HG03045 (cell line): ENCODE measurements at regions not wholly inside any gene's neighbourhood (a gene's known extent, or its start where the extent isn't known, plus 50 kb on each side); places are given as distances from the start of the nearest gene placed in this dataset.
"Not testable (repeated sequence)": the region's sequence is repeated elsewhere in the genome, so short reads cannot be mapped to it uniquely, and the experiment has no call there.

Experiments used
- ATAC-seq: cut with Tn5 transposase; IDR thresholded peaks from one replicate; pipeline ENCODE4 v1.9.1; 2021; ENCODE audit warnings: mild to moderate bottlenecking, moderate library complexity; ENCODE audit not compliant: unreplicated experiment

DNA sequence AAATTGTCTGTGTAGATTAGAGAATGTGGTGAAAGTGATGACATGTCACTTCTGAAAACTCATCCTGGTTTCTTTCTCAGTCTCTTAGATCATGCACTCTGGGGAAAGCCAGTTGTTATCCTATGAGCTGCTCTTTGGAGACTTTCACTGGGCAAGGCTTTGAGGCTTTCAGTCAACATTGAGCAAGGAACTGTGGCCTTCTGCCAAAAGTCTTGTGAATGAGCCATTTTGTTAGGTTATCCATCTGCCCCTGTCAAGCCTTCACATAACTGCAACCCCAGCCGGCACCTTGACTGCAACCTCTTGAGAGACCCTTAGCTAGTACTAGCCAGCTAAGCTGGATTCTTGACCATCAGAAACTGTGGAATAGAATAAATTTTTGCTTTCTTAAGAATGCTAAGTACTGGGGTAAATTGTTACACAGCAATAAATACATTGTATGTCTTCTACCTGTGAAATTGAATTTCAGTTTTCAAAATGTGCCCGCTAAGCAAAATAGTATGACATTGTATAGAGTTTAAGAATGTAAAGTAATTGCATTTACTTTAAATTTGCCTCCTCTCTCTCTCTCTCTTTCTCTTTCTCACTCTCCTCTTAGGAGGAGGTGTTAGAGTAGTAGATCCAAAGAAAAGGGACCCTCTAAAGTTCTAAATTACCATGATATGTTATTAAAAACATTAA, 1273.0 kb downstream of the RAPGEF2 start:
- no peak for ATAC-seq

DNA sequence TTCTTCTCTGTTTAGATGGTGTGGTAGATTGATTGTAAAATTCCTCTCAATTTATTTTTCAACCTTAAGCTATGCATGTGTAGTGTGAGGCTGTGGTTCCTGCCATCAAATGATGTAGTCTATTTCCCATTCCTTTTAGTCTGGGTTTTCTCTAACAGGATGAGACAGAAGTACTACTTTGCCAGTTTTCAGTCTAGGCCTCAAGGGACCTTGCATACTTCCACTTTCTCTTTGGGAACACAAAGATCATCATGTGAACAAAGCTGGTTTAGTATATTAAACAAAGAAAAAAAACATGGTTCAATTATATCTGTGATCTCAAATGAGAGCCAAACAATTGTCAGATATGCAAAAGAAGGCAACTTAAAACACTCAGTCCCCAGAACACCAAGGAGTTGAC, 1284.0 kb downstream of the RAPGEF2 start:
- ATAC-seq: no peak

GRCh38 chr4:160399826-160400225, 1296.9 kb downstream of the RAPGEF2 start:
- no peak for ATAC-seq

DNA sequence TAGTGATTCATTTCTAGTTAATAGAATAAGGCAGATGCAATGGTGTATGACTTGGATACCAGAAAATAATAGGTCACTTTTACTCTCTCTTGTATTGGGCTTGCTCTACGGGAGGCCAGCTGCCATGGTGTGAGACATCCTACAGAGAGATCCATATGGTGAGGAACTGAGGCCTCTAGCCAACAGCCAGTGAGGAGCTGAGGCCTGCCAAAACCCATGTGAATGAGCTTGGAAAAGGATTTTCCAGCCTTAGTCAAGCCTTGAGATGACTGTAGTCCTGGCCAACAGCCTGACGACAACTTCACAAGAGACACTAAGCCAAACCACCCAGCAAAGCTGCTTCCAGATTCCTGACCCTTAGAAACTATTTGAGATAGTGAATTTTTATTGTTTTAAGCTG, 1300.2 kb downstream of the RAPGEF2 start:
- no peak for ATAC-seq

- ATAC-seq: no peak
These were observed 1303.5 kb downstream of the RAPGEF2 start for GRCh38 chr4:160406263-160406825.

DNA sequence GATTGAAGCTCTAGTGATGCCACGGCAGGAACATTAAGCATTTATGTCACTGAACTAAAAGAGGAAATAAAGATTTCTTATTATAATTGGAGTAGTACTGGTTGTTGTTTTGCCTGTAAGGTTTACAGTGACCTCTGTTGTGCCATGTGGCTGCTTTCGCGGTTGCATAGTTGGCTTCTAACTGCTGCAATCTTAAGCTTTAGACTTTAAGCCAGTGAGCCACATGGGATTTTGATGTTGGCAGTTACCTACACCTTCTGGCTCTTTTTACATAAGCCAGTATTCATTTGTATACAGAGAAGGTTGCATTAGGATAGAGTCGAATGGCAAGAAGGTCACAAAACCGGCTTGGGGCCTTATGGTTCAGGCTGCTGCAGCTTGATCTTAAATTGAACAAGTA, 1311.6 kb downstream of the RAPGEF2 start:
- ATAC-seq: no peak

DNA sequence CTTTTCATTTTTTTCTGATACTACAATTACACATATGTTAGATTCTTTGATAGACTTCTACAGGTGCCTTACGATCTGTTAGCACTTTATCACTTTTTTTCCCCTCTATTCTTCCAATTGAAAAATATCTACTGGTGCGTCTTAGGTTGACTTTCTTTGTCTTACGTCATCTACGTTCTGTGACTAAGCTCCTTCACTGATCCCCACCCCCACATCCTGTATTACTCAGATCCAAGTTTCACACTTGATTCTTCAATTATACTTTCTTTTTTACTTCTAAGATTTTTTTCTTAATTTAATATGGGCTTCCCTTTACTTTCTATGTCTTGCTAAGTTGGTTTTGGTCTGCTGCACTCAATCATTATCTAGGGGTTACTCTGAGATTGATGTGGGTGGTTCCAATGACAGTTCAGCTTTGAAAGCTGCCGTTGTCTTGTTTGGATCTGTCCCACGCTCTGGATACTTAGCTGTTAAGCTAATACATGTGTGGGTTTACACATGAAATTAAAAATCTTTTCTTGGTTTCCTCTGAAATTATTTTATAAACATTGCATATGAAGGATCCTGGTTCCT, 1321.1 kb downstream of the RAPGEF2 start:
- no peak for ATAC-seq

DNA sequence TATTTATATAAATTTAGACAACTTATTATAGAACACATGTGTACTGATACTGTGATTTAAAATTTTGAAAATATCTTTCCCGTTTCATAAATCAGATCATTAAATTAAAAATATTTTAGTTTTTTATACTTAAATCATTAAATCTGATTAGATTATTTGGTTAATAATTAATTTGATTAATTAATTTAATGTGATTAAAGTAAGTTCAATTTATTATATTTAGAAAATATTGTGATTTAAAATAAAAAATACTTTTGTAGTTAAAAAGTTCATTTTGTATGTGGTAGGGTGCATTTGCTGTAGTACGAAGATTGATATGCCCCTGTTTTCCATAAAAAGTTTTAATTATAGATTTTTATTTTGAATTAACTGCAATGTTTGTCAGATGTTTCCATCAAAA, 1323.4 kb downstream of the RAPGEF2 start:
- no peak for ATAC-seq

- ATAC-seq: no peak
These were observed 1348.0 kb downstream of the RAPGEF2 start for GRCh38 chr4:160450876-160451275.

DNA sequence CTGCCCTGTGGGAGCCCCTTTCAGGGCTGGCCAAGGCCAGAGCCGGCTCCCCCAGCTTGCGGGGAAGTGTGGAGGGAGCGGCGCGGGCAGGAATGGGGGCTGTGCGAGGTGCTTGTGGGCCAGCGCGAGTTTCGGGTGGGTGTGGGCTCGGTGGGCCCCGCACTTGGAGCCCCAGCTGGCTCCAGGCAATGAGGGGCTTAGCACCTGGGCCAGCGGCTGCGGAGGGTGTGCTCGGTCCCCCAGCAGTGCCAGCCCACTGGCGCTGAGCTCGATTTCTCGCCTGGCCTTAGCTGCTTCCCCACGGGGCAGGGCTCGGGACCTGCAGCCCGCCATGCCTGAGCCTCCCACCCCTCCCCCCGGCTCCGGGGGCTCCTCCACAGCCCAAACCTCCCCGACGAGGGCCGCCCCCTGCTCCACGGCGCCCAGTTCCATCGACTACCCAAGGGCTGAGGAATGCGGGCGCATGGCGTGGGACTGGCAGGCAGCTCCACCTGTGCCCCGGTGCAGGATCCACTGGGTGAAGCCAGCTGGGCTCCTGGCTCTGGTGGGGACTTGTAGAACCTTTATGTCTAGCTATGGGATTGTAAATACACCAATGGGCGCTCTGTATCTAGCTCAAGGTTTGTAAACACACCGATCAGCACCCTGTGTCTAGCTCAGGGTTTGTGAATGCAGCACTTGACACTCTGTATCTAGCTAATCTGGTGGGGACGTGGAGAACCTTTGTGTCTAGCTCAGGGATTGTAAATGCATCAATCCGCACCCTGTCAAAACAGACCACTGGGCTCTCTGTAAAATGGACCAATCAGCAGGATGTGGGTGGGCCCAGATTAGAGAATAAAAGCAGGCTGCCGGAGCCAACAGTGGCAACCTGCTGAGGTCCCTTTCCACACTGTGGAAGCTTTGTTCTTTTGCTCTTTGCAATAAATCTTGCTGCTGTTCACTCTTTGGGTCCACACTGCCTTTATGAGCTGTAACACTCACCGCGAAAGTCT, 1379.1 kb downstream of the RAPGEF2 start:
- ATAC-seq: not testable (repeated sequence)

DNA sequence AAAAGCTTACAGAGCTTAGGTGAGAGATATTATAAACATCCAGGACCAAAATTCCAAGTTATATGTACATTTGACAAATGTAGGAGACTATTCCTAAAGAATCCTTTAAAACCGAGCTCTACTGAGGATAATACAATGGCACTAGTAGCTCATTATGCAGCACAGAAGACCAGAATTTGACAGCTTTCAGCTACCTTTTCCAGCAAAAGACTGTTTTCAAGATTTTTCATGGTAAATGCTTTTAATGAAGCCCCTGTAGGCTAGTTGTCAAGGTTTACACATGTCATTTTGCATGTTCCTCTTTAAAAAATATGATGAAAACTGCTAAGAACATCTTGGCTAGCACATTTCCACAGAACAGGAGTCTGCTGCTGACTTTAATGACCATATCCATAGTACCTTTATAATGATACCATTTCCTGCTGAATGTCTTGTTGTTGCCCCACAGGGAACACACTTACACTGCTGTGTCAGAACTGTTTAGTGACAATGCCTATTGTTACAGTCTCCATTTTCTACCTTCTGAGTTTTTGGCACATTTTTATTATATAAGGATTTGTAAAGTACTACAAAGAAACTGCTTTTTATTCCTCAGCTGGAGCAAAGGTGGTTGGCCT, 1382.3 kb downstream of the RAPGEF2 start:
- no peak for ATAC-seq

GRCh38 chr4:160492181-160492580, 1389.3 kb downstream of the RAPGEF2 start:
- no peak for ATAC-seq

DNA sequence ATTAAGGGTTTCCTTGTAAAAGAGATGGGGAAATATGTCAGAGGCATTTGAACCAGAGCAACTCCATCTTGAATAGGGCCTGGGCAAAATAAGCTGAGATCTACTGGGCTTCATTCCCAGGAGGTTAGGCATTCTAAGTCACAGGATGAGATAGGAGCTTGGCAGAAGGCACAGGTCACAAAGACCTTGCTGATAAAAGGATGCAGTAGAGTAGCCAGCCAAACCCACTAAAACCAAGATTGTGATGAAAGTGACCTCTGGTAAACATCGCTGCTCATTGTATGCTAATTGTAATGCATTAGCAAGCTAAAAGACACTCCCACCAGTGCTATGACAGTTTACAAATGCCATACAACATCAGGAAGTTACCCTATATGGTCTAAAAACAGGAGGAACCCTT, 1390.3 kb downstream of the RAPGEF2 start:
- ATAC-seq: no peak

DNA sequence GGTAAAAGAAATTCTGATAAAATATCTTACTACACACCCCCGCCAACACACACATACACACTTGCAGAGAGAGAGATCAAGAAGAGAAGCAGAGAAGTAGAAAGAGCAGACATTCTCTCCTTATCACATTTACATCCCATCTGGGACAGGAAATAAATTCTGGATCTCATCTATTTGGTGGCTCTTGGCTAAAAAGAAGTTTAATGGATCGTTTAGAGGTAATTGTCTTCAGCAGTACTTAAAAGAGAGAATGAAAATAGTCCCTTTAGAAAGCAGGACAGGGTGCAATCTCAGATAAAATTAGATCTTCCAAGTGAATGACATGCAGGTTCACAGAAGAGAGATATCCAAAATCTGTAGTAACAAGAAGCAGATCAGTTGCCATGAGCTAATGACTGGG, 1392.5 kb downstream of the RAPGEF2 start:
- ATAC-seq: no peak

DNA sequence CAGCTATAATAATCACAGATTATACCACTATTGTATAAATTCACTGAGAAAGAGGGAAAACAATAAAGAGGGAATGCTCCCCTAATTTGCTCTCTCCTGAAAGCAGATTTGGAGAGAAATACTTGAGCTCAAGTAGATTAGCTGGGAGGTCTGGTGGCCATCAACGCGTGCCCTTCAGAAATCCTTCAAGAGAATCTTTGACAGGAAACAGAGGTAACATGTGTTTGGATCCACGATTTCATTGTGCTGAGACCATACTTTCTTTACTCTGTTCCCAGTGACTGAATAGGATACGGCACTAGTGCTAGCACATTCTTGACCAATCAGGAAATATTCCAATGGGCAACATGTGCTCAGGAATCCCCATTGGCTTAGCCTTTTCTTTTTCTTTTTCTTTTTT, 1395.3 kb downstream of the RAPGEF2 start:
- ATAC-seq: no peak

DNA sequence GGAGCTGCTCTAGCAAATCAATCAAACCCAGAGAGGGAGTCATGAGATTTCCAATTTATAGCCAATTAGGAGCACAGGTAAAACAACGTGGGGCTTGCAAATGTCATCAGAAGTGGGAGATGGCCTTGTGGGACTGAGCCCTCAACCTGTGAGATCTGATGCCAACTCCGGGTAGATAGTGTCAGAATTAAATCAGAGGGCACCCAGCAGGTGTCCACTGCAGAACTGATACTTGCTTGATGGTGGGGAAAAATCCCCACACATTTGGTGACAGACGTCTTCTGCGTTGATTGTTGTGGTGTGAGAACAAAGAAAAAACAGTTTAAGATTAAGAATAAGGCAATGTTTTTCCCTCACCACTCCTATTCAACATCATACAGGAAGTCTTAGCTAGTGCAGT, 1402.8 kb downstream of the RAPGEF2 start:
- no peak for ATAC-seq

DNA sequence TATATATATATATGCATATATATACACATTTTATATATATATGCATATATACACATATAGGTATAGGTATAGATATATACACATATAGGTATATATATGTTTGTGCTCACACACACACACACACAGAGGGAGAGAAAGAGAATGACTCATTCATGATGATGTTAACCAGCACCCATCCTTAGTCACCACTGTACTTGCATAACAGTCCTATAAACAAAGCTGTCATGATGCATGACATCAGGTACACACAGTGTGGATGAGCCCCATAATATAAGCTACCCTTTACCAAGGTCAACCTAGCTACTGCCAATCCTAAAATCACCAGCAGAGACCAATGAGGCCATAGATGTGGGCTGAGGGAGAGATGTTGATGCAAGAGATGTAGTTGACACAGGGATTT, 1408.0 kb downstream of the RAPGEF2 start:
- ATAC-seq: no peak

GRCh38 chr4:160514126-160514525, 1411.2 kb downstream of the RAPGEF2 start:
- ATAC-seq: no peak

DNA sequence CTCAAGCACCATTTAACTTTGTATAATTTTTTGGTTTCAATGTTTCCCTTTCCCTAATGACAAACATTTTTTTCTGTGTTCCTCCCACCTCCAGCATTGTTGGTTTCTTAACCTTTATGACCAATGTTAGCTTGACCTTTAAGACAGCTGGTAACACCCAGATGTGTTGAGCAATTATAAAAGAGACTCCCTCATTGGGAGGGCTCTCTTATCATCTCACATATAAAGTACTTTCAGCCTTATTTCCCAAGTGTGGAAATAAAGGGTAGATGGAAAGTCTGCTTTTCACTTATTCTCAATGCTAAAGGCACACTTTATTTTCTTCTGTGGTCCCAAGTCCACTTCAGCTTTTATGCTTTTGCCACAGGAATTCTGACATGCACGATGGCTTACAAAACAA, 1420.4 kb downstream of the RAPGEF2 start:
- no peak for ATAC-seq

- no peak for ATAC-seq
These were observed 1434.8 kb downstream of the RAPGEF2 start for GRCh38 chr4:160537681-160538080.

DNA sequence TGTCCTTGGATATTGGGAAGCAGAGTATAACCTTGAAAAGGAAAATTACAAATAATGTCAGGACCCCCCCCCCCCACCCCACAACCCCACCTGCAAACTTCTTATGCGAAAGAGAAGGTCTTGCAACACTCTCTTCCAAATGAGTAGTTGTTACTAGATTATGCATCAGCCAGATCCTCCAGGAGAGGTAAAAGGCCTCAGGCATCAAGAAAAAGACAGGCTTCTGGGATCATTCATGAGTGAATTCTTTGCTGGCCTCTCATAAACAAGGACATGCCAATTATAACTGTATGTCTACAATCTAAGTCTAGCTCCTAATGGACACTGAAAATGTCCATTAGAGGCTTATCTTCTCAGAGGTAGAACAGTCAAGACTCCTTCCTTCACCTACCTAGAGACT, 1443.3 kb downstream of the RAPGEF2 start:
- ATAC-seq: no peak
